RKO (cell line): ENCODE measurements at regions not wholly inside any gene's neighbourhood (a gene's known extent, or its start where the extent isn't known, plus 50 kb on each side); places are given as distances from the start of the nearest gene placed in this dataset.

ENCODE experiments used
- DNase-seq: peaks from one replicate; pipeline ENCODE4 v3.0.0-alpha.2; 2016; ENCODE audit warnings: low spot score

DNA sequence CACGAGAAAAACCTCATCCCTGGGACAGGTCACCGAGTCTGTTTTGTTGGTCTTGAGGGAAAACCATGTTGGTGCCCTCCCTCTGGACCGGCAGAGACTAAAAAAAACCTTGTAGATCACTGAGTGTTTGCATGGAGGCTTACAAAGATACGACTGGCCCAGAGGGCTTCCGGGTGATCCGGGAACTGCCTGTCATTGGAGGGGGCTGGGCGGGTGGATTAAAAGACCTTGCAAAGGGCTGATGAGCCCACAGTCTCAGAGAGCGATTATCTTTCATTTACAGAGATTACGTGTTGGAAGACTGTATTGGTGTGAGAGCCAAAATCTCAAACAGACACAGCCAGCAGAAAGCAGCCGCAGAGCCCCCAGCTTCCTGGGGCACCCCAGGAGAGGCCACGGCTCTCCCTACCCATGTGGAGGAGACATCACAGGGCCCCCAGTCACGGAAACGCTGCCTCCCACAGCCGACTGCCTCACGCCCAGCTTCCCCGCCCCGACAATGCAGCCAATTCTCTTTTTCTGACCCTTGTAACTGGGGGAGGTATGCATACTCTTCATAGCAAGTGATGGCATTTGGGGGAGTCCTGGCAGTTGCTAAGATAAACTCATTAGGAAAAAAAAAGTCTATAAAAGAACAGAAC, 426.4 kb downstream of the CTTN start:
- DNase-seq = no peak

GRCh38 chr11:70825893-70826540, 426.4 kb downstream of the SHANK2 start:
- DNase-seq = no peak

- DNase-seq = no peak
These were observed 425.6 kb downstream of the SHANK2 start for GRCh38 chr11:70826541-70827335.

DNA sequence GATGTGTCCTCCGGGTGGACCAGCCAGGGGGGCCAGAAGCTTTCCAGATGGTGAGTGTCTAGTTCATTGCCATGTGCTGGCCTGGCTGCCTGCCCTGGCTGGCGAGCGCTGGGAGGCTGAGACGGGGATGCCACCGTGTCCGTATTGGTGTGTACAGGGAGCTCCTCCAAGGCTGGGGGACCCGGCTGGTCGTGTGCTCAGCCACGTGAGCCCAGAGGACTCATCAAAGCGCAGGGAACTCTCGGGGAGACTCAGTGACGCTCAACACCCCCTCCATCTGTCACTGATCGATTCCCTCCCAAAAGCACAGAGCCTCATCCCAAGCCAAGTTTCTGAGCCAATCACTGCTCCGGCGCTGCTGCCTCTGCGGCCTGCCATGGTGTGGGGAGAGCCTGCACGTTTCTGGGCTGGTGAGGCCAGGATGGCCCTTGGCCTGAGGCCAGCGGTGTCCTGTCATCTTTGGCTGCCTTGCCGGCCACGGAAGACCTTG, 423.7 kb downstream of the SHANK2 start:
- DNase-seq = no peak

DNA sequence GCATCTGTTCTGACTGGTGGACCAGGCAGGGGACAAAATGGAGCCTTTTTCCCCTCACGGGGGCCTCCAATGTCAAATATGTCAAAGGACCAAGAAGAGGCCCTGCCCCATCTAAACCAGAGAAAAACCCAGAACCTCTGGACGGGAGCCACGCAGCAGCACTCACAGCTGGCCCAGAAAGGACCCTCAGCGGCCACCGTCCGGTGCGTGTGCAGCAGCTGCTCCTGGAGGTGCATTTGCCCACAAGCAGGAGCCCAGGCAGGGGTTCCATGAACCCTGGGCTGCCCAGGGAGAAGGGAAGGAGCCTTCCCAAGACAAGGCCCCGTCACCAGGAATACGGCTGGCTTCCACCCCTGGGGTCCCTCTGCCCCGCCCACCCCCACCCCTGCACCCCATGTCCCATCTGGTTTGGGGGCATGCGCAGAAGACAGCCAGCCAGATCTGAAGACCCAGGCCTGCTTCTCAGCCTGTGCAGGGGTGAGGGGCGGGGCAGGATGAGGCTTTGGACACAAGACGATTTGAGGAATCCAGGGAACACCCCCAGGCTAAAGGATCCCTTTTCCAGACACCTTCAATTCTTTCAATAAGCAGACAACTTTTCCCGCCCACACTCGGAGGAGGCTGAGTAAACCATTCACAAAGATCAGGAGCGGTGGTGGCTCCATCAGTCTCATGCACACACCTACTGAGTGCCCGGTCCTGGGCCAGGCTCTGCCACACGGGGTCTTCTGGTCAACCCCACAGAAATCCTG, 423.1 kb downstream of the SHANK2 start:
- DNase-seq = no peak

DNA sequence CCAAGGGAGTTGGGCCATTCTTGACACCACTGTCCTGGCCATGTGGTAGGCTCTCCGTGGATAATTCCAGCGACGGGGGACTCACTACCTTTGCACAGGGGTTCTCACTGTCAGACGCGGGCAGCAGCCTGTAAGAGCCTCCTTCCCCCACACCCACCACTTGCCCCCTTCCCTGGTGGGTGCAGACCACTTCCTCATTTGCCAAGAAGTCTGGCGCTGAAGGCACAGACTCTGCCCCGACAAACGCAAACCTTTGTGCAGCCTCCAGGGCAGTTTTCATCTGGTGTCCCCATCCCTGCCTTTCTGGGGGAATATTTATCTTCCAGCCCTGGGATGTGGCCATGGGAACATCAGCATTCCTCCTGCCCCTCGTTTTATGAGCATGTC, 422.5 kb downstream of the SHANK2 start:
- DNase-seq = no peak

- no peak for DNase-seq
These were observed 419.4 kb downstream of the SHANK2 start for GRCh38 chr11:70833011-70833410.

DNA sequence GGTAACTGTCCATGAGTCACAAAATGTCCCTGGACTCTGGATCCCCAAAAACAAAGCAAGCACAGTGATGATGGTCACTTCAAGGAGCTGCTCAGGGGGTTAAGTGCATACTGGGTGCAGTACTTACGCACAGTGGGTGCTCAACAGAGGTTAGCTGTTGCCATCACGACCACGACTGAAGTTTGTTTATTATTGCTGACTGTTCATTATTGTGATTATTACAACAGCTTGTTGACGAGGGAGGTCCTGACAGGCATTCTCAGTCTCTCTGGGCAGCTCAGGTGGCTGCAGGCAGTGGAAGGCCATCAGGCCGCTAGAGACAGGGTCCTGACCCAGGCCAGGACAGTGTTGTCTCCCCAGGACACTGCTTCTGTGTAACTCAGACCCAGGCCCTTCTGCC, 418.8 kb downstream of the SHANK2 start:
- DNase-seq = no peak

- no peak for DNase-seq
These were observed 418.0 kb downstream of the SHANK2 start for GRCh38 chr11:70834277-70834940.

DNA sequence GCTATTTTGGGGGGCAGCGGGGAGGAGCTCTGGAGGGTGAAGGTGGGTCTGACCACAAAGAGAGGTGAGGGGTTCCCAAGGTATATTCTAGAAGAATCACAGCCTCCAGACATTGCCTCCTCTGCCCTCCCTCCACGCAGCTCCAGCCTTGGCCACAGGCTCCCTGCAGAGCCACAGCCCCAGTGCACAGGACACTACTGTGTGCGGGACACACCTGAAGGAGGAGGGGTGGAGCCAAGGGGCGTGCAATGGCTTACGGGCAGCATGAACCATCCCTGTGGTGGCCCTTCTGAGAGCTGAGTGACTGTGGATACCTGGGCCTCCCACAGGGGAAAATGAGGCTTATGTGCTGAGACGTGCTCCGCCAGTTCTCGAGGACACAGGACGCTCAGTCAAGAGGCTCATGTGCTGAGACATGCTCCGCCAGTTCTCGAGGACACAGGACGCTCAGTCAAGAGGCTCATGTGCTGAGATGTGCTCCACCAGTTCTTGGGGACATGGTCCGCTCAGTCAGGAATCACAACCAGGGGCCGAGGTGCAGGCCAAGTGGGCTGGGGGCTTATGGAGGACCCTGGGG, 417.3 kb downstream of the SHANK2 start:
- no peak for DNase-seq

- no peak for DNase-seq
These were observed 416.3 kb downstream of the SHANK2 start for GRCh38 chr11:70836071-70836470.

DNA sequence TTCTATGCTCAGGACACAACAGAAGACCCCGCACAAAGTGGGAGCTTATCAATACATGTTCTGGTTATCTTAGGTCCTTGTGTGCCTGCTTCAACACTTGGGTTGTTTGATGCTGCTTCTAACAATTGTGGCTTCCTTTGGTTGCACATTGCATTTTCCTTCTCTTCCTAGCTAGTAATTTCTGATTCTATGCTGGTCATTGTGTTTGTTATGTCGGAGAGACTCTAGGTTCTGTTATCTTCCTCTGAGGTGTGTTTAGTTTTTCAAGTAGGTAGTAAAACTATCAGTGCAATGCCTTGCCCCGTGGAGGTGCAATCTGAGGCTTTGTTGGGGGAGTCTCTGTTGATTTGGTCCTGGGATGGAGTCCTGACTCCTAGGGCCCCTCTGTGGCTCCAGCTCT, 414.2 kb downstream of the SHANK2 start:
- DNase-seq = no peak

DNA sequence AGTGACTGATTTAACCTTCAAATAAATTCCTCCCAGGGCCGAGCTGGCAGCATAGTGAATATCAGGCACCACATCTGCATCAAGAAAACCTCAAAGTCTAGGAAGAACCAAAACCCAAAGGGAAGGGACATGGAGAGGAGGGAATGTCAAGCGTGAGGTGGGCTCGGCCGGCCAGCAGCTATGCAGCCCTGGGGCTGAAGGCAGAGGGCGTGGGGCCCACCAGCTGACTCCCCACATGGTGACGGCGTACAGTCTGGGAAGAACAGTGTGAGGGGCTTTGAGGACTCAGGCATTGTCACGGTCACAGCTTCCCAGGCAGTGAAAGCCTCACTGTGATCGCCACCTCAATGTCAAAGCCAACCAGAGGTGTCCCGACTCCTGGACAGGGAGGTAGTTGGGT, 412.5 kb downstream of the SHANK2 start:
- no peak for DNase-seq

GRCh38 chr11:70841264-70841663, 411.1 kb downstream of the SHANK2 start:
- no peak for DNase-seq

- no peak for DNase-seq
These were observed 410.1 kb downstream of the SHANK2 start for GRCh38 chr11:70842256-70842655.

DNA sequence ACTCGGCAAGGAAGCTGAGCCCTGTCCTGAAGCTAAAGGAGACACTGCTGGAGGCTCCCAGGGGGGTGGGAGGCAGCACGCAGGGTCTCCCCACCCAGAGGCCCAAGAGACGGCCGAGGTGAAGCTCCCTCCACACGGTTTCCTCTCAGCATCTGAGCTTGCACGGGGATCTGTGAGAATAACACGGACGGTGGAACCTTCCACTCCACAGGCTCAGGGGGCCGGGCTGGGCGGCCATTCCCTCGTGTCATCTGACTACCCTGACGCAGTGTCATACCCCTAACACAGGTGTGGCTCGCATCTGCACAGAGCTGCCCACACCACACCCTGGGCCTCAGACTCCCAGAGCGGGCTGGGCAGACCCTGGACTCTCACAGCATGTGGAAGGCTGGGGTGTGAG, 409.7 kb downstream of the SHANK2 start:
- DNase-seq = no peak

DNA sequence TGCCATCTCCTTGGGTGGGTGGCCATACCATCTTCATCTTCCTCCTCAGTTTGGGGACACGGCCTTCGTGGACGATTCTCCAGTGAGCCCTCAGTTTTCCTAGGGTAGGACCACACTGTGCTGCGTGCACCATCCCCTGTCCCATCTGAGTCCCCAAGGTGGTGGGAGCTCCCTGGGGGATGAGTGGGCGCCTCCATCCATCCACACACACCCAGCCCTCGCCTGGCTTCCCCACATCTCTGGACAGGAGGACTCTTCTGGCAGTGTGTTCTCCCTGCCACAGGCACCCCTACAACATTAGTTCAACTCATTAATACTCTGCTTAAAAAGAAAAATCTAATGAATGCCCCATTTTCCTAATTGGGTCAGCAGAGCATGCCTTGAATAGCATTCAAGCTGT, 408.5 kb downstream of the SHANK2 start:
- no peak for DNase-seq

DNA sequence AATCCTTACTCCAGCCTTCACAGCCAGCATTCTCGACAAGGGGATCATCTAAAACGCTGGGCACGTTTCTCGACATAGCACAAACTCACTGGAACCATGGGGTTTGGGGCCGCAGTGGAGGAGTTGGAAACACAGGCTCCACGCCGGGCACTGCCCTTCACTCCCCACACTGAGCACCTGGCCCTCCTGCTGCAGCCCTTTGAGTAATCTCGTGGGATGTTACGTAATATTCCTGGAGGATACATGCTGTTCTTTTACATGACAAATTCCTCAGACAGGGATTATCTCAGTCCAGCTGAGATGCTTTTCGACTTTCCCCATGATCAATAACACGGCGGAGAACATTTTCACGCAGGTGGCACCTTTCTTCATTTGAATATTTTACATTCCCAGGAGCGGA, 408.0 kb downstream of the SHANK2 start:
- DNase-seq = no peak

DNA sequence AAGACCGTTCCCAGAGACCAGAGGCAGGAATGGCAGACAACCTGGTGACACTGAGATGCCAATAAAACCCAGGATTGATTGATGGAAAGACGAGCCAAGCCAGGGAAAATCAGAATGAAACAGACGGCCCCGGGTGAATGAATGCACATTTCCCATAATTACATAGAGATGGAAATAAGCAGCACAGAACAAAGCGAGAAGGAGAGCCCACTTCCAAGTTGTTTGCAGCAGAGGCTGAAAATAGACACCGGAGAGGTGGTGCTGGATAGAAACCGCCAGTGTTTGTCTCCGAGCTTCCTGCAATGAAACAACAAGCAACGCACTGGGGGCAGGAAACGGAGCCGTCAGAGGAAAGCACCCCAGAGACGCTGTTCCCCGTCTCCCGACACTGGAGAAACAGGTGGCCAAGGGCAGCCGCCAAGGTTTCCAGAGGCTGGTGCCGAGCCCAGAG, 406.8 kb downstream of the SHANK2 start:
- DNase-seq = no peak

GRCh38 chr11:70846781-70847655, 405.4 kb downstream of the SHANK2 start:
- no peak for DNase-seq
